MG63 (cell line): ENCODE measurements at regions not wholly inside any gene's neighbourhood (a gene's known extent, or its start where the extent isn't known, plus 50 kb on each side); places are given as distances from the start of the nearest gene placed in this dataset.
"Not testable (repeated sequence)": the region's sequence is repeated elsewhere in the genome, so short reads cannot be mapped to it uniquely, and the experiment has no call there.

Experiments
- DNase-seq: peaks from one replicate; pipeline ENCODE4 v3.0.0-alpha.2; 2020
- H3K27me3 ChIP-seq: fragments of 250-450 bp; sonication (Bioruptor Pico); 2 replicates; pipeline ENCODE4 v1.5.1; 2020; ENCODE audit warnings: mild to moderate bottlenecking, moderate library complexity
- H3K36me3 ChIP-seq: fragments of 250-450 bp; sonication (Bioruptor Pico); 2 replicates; pipeline ENCODE4 v1.5.1; 2020; ENCODE audit warnings: mild to moderate bottlenecking, moderate library complexity
- H3K4me3 ChIP-seq: fragments of 250-450 bp; sonication (Bioruptor Pico); 2 replicates; pipeline ENCODE4 v1.5.1; 2020; ENCODE audit warnings: mild to moderate bottlenecking, moderate library complexity
- H3K9me3 ChIP-seq: fragments of 250-450 bp; sonication (Bioruptor Pico); 2 replicates; pipeline ENCODE4 v1.5.1; 2020; ENCODE audit warnings: mild to moderate bottlenecking, moderate library complexity

DNA sequence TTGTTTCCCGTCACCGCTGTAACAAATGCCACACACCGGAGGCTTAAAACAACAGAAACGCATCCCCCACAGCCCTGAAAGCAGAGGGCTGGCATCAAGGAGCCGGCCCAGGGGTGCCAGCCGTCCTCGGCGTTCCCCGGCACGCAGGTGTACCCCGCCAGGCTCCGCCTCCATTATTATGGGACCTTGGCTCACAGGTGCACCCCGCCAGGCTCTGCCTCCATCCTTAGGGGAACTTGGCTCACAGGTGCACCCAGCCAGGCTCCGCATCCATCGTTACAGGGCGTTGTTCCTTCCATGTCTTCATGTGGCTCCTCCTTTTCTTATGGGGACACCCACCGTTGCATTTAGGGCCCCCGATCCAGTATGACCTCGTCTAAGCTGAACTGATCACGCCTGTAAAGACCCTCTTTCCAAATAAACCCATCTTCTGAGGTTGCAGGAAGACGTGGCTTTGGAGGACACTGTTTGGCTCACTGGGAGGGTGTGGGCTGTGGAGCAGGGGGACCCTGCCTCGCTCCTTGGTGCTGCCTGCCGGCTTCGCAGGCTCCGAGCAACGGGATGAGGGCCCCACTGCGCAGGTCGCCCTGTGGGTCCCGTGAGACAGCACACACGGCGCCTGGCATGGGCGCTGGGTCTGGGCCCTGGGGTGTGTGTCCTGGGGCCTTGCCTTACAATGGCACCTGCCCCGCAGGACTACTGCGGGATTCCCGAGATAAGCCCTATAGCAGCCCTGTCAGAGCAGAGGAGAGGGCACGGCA, 154.9 kb upstream of the ZNF469 start:
- H3K4me3 ChIP-seq, H3K27me3 ChIP-seq, H3K36me3 ChIP-seq, DNase-seq, H3K9me3 ChIP-seq: not testable (repeated sequence)

DNA sequence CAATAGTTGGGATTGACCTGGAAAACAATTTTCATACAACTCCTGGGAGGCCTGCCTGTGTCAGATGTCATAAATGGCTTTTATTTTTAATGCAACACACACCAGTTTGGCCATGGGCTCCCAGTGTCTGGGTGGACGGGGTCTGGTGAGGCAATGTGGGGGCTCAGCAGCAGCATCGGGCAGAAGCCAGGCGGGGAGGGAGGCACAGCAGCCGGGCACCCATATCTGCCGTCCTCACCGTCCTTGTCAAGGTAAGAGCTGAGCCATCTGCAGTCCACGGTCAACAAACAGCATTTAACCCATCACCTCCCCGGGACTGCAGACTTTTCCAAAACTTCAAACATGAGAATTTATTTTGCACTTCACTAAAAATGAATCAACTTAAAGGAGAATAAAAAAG, 154.0 kb upstream of the ZNF469 start:
- not testable (repeated sequence) for DNase-seq, H3K4me3 ChIP-seq, H3K9me3 ChIP-seq, H3K36me3 ChIP-seq, H3K27me3 ChIP-seq

DNA sequence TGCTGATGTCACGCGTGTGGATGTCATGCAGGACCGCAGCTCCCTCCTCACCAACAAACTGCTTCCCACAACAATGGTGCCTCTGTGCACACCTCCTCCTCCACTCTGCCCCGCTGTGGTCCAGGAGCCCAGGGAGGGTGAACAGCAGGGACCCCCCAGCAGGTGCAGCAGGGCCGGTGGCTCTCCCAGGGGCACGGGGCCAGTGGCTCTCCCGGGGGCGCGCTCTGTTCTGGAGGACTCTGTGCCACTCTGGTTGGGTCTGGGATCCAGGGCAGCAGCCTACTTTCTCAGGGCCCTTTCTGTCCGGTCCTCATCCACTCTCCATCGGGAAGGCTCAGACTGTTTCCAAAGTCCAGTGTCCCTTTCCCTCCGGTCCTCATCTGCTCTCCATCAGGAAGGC, 153.0 kb upstream of the ZNF469 start:
- H3K4me3 ChIP-seq, DNase-seq, H3K9me3 ChIP-seq, H3K36me3 ChIP-seq, H3K27me3 ChIP-seq: not testable (repeated sequence)

DNA sequence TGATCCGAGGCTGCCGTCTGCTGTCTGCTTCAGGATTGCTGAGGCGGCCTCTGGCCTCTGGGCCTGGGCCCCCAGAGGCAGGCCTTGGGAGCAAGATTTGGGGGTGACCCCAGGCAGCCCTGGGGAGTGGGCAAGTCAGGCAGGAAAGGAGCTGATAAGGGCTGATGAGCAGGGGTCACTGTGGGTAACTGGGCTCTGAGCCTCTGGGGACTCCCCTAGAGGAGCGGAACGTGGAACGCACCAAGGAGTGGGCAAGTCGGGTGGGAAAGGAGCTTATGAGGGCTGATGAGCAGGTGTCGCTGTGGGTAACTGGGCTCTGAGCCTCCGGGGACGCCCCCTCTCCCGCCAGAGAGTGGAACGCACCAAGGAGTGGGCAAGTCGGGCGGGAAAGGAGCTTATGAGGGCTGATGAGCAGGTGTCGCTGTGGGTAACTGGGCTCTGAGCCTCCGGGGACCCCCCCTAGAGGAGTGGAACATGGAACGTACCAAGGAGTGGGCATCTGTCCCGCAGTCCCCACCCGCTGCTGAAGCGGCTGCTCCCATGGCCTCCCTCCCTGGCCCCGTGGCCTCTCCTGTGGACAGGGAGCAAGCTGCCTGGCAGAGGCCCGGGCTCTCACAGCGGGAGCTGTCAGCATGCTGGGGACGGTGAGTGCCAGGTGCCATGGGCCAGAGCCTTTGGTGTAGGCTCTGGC, 152.3 kb upstream of the ZNF469 start:
- DNase-seq, H3K36me3 ChIP-seq, H3K9me3 ChIP-seq, H3K27me3 ChIP-seq, H3K4me3 ChIP-seq: not testable (repeated sequence)

DNA sequence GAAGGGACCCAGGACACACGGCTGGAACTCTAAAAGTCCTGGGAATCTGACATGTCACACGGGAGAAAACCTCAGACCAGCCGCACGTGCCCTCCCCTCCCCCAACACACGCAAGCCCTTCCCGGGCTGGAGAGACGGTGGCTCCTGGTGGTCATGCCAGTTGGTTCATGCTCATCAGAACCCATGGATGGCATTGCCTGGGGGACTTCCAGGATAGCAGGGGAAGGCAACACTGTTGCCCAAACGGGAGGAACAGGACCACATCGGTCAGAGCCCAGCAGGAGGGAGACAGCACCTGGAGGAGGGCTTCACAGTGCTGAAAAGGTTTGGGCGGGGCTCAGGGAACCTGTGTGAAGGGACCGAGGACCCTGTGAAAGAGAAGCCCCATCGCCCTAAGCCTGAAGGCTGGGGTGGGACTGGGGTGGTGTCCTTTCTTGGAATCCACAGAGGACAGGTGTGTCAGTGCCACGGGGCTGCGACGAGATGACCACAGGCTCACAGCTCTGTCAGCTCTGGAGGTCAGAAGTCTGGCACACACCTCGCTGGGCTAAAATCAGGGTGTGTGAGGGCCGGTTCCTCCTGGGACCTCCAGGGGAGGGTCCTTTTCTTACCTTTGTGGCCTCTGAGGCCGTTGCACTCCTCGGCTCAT, 151.7 kb upstream of the ZNF469 start:
- not testable (repeated sequence) for DNase-seq, H3K9me3 ChIP-seq, H3K36me3 ChIP-seq, H3K27me3 ChIP-seq, H3K4me3 ChIP-seq

DNA sequence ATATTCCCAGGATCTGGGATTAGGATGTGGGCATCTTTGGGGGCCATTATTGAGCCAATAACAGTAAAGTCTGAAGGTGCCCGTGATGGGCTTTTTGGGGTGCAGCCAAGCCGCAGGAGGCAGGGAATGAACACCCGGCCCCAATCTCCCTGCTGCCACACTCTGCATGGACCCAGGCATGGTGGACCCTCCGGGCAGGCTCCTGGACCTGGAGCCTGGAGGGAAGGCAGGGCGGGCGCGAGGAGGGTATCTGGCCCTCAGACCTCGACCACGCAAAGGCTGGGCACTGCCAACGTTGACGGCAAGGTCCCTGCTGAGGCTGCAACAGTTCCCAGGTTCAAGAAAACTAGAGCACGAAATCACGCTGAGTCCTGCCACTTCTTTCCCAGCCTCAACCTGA, 150.9 kb upstream of the ZNF469 start:
- not testable (repeated sequence) for H3K4me3 ChIP-seq, H3K27me3 ChIP-seq, H3K36me3 ChIP-seq, DNase-seq, H3K9me3 ChIP-seq

DNA sequence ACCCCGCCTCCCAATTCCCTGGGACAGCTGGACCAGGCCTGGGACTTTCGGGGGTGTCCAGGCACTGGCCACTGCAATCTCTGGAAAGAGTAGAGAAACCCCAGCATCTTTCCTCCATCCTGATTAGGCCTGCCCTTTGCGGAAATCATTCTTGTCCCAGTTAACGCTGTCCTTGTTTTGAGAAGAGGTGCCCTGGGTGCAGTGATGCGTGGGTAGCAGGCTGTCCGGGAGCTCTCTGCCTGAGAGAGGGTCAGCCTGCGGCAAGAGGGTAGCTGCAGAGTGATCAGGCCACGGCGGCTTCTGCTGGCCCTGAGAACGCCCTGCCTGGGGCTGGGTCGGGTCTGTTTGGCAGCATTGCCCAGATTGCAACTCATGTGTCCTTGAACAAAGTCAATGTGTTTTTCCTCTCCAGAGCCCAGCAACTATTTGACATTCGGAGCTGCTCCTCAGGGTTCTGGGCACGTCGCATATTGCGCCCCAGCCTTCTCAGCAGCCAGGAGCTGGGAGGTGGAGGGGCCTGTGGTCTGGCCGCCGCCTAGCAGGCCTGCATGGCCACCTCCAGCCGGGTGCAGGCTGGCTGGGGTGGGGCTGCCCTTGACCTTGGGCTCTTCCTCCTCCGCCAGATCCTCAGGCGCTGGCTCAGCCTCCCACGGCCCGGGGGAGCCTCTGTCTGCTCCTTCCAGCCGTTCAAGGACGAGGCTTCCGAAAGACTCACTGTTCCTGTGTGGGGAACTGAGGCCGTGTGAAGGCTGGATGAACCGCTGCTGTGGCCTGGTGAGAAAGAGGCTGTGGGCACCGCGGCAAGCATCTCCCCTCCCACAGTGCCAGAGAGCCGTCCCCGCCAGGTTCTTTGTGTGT, 150.1 kb upstream of the ZNF469 start:
- not testable (repeated sequence) for H3K27me3 ChIP-seq, H3K4me3 ChIP-seq, H3K36me3 ChIP-seq, DNase-seq, H3K9me3 ChIP-seq

DNA sequence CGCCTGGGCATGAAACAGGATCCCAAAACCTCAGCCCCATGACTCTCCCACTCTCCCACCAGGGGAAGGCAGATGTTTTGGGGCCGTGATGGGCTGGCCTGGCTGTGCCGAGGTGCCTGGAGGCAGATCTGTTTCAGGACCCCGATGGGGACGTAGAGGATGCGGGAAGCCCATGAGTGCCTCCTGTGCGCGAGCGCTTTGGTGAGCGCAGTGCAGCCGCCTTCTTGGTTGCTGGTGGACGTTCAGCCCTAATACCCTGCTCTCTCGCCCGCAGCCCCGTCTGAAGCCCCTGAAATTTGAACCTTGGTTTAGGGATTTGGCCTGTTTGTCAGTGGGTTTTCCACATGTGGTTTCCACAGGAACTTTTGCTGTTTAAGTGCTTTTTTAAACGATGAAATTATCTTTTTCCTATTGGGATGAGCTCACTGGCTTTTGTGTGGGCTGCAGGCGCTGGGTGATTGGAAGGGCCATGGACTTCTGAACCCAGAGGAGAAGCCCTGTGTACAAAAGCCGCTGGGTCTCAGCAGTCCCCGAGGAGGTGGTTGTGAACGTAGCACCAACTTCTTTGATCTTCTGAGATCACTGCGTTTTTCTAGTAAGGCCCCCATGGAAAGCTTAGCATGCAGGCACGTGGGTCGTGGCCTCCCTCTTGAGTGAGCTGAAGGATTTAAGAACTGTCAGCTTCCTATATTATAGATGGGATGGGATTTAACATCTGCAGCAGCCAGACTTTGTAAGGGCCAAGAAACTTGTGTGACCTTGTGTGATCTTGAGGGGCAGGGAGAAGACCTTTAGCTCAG, 148.9 kb upstream of the ZNF469 start:
- not testable (repeated sequence) for H3K36me3 ChIP-seq, DNase-seq, H3K9me3 ChIP-seq, H3K4me3 ChIP-seq, H3K27me3 ChIP-seq

DNA sequence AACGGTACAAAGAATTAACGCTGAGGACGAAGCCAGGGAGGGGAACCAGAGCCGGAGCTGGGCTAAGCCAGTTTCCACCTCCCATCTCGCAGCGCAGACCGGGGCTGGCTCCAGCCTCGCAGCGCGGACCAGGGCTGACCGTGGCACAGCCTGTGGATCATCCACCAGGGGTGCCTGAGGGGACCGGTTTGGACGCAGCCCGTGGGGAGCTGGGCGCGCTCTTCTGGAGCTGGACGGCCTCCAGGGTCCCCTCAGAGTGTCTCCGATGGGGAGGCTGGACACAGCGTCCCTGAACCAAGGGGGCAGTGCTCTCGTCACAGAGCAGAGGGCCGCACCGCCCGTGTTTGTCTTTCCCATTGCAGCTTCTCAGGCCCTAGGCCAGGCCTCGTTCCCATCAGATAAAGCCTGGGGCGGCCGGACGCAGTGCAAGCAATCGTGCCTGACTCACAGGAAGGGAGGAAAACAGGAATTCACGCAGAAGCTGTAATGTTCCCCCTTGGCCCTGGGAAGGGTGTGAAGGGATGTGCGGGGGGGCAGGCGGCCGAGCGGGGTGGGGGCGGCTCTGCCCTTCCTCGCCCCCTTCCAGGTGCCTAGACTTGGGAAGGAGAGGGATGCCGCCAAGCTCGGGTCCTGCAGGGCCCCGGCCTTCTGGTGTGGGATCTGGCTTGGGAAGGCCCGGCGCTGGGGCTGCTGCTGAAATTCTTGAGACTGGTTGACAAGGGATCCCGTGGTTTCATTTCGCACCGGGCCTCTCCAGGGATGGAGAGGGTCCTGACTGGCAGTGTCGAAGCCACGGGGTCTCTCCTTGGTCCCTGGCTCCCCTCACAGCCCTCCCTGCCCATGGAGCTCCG, 148.1 kb upstream of the ZNF469 start:
- not testable (repeated sequence) for H3K9me3 ChIP-seq, H3K27me3 ChIP-seq, DNase-seq, H3K36me3 ChIP-seq, H3K4me3 ChIP-seq

DNA sequence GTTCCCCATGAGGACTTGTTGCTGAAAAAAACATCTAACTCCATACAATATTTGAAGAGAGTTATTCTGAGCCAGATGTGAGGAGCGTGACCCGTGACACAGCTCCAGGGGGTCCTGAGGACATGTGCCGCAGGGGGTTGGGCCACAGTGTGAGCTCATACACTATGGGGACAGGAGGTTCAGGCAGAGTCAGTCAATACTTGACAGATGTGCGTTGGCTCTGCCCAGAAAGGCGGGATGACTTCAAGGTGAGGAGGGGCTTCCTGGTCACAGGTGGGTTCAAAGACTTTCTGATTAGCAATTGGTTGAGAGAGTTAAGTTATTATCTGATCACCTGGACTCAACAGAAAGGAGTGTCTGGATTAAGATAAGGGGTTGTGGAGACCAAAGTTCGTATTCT, 147.1 kb upstream of the ZNF469 start:
- not testable (repeated sequence) for H3K9me3 ChIP-seq, H3K27me3 ChIP-seq, DNase-seq, H3K4me3 ChIP-seq, H3K36me3 ChIP-seq

DNA sequence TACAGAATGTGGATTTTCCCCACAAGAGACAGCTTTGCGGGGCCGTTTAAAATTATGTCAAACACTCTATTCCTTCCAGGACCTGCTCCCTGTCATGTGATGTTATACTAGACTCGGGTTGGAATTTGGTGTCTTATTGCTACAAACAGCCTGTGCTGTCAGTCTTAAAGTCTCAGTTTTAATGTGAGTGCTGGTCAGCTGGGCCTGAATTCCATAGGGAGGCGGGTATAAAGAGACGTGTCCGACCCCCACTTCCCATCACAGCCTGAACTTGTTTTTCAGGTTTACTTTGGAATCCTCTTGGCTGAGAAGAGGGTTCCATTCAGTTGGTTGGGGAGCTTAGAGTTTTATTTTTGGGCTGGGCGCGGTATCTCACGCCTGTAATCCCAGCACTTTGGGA, 146.5 kb upstream of the ZNF469 start:
- not testable (repeated sequence) for H3K9me3 ChIP-seq, DNase-seq, H3K4me3 ChIP-seq, H3K36me3 ChIP-seq, H3K27me3 ChIP-seq

DNA sequence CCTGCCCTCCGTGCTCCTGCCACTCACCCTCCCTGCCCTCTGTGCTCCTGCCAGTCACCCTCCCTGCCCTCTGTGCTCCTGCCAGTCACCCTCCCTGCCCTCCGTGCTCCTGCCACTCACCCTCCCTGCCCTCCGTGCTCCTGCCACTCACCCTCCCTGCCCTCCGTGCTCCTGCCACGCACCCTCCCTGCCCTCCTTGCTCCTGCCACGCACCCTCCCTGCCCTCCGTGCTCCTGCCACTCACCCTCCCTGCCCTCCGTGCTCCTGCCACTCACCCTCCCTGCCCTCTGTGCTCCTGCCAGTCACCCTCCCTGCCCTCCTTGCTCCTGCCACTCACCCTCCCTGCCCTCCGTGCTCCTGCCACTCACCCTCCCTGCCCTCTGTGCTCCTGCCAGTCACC, 145.4 kb upstream of the ZNF469 start:
- not testable (repeated sequence) for H3K27me3 ChIP-seq, DNase-seq, H3K36me3 ChIP-seq, H3K4me3 ChIP-seq, H3K9me3 ChIP-seq

DNA sequence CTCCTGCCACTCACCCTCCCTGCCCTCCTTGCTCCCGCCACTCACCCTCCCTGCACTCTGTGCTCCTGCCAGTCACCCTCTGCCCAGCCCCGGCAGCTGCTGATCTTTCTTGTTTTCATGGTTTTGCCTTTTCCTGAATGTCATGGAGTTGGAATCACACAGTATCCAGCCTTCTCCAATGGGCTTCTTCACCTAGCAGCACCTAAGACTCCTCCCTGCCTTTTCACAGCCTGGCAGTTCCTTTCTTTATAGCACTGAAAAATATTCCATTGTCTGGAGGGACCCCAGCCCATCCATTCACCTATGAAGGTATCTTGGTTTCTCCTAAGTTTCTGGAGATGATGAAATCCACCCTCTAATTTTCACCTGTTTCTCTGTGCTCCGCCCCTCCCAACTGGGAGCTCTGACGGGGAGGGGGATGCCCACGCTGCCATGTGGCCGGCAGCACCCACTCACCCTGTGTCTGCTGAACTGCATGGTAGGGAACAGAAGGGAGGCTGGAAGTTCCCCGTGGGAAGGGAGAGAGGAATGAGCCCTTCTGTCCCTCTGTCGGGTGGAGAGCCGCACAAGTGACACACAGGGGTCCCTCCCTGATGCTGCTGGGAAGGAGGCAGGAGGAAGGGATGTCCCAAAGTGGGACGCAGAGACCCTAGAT, 144.9 kb upstream of the ZNF469 start:
- not testable (repeated sequence) for H3K27me3 ChIP-seq, H3K9me3 ChIP-seq, DNase-seq, H3K4me3 ChIP-seq, H3K36me3 ChIP-seq

DNA sequence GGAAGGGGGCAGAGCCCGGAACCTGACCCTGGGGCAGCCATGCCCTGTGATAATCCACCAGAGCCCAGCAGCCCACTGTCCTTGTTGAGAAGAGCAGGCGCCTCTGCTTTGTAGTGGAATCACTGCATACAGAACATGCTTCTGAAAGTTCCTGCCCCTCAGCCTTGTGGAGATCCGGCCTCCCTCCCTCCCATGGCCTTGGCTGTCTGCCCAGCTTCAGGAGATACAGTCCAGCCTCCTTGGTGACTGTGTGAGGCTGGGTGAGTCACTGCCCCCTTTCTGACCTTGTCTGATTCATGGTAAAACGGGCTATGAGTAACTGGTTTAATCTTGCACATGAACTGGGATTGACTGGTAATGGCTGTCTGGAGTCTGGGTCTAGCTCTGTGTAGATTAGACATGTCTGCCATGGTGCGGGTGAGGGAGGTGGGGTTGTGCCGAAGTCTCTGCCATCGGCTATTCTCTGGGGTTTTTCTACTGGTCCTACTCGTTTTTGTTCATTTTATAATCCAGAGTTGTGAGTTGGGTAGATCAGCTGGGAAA, 144.0 kb upstream of the ZNF469 start:
- H3K27me3 ChIP-seq, H3K9me3 ChIP-seq, H3K4me3 ChIP-seq, H3K36me3 ChIP-seq: not testable (repeated sequence)
- DNase-seq, result peak; percentile 94

DNA sequence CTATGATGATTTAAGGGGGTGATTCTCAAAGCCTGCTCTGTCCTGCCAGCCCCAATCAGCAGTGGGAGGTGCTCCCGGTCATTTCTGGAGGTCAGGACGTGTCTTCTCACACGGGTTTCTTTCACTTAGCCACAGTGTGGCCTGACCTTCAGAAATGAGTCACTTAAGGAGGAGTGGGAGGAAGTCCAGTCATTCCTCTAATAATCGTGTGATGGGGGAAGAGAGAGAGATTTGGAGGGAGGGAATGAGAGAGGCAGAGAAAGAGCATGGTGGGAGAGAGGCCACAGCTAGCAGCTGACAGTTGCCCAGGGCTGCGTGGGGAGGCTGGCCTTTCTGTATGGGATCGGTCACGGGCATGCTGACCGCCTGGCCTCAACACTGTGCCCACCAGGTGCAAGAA, 142.6 kb upstream of the ZNF469 start:
- H3K4me3 ChIP-seq, H3K9me3 ChIP-seq, H3K27me3 ChIP-seq, H3K36me3 ChIP-seq: not testable (repeated sequence)
- DNase-seq, result peak; percentile 77
